Activated naive CD4-positive, alpha-beta T cell treated with anti-CD3 and anti-CD28 coated beads, Interleukin-2, amount 50 U/mL, for 24 hours (primary cell): ENCODE measurements at regions not wholly inside any gene's neighbourhood (a gene's known extent, or its start where the extent isn't known, plus 50 kb on each side); places are given as distances from the start of the nearest gene placed in this dataset.
A peak's percentile ranks its signal among the peaks of the same experiment; 100 is the strongest.

Source experiments
- H3K27ac Mint-ChIP-seq: one replicate; pipeline ENCODE4 v1.8.0; 2021; ENCODE audit warnings: mild to moderate bottlenecking, mixed read lengths
- H3K27me3 Mint-ChIP-seq: one replicate; pipeline ENCODE4 v1.8.0; 2021; ENCODE audit warnings: mixed read lengths
- H3K36me3 Mint-ChIP-seq: one replicate; pipeline ENCODE4 v1.8.0; 2021; ENCODE audit warnings: mixed read lengths
- H3K4me1 Mint-ChIP-seq: one replicate; pipeline ENCODE4 v1.8.0; 2021; ENCODE audit warnings: mixed read lengths
- H3K4me3 Mint-ChIP-seq: one replicate; pipeline ENCODE4 v1.8.0; 2021; ENCODE audit warnings: mild to moderate bottlenecking, mixed read lengths
- H3K9me3 Mint-ChIP-seq: one replicate; pipeline ENCODE4 v1.8.0; 2021; ENCODE audit warnings: mixed read lengths

GRCh38 chr10:10818082-10818481 lies 199.6 kb upstream of the CELF2 start:
- H3K27me3 Mint-ChIP-seq, result peaks cover 3% of the 10 kb centered on the region
- H3K36me3 Mint-ChIP-seq, result no peaks in the 10 kb centered on the region
- H3K27ac Mint-ChIP-seq, result no peak overlapping the region
- no peaks in the 10 kb centered on the region for H3K4me1 Mint-ChIP-seq
- no peak overlapping the region for H3K4me3 Mint-ChIP-seq
- no peaks in the 10 kb centered on the region for H3K9me3 Mint-ChIP-seq

GRCh38 chr10:10819206-10819856 lies 198.3 kb upstream of the CELF2 start:
- Mint-ChIP-seq H3K27me3 (peaks cover 3% of the 10 kb centered on the region), H3K9me3 (no peaks in the 10 kb centered on the region), H3K4me1 (no peaks in the 10 kb centered on the region), H3K27ac (no peak overlapping the region), H3K4me3 (no peak overlapping the region), H3K36me3 (no peaks in the 10 kb centered on the region)

- H3K27me3 Mint-ChIP-seq, result peaks cover 10% of the 10 kb centered on the region
- no peaks in the 10 kb centered on the region for H3K4me1 Mint-ChIP-seq
- no peaks in the 10 kb centered on the region for H3K9me3 Mint-ChIP-seq
- H3K4me3 Mint-ChIP-seq, result no peak overlapping the region
- H3K27ac Mint-ChIP-seq, result no peak overlapping the region
- no peaks in the 10 kb centered on the region for H3K36me3 Mint-ChIP-seq
These were observed 195.7 kb upstream of the CELF2 start for GRCh38 chr10:10821926-10822325.

GRCh38 chr10:10824591-10825148 lies 193.0 kb upstream of the CELF2 start:
- H3K36me3 Mint-ChIP-seq, result no peaks in the 10 kb centered on the region
- H3K9me3 Mint-ChIP-seq, result no peaks in the 10 kb centered on the region
- H3K4me3 Mint-ChIP-seq, result no peak overlapping the region
- no peaks in the 10 kb centered on the region for H3K4me1 Mint-ChIP-seq
- peaks cover 19% of the 10 kb centered on the region for H3K27me3 Mint-ChIP-seq
- H3K27ac Mint-ChIP-seq, result no peak overlapping the region

GRCh38 chr10:10826125-10826524 lies 191.5 kb upstream of the CELF2 start:
- H3K4me1 Mint-ChIP-seq, result no peaks in the 10 kb centered on the region
- H3K4me3 Mint-ChIP-seq, result no peak overlapping the region
- H3K27ac Mint-ChIP-seq, result no peak overlapping the region
- H3K9me3 Mint-ChIP-seq, result no peaks in the 10 kb centered on the region
- H3K27me3 Mint-ChIP-seq, result peaks cover 17% of the 10 kb centered on the region
- no peaks in the 10 kb centered on the region for H3K36me3 Mint-ChIP-seq

- Mint-ChIP-seq H3K4me1 (no peaks in the 10 kb centered on the region), H3K9me3 (no peaks in the 10 kb centered on the region), H3K36me3 (no peaks in the 10 kb centered on the region), H3K27ac (no peak overlapping the region), H3K4me3 (no peak overlapping the region), H3K27me3 (peaks cover 17% of the 10 kb centered on the region)
These were observed 189.0 kb upstream of the CELF2 start for GRCh38 chr10:10828623-10829022.

- Mint-ChIP-seq H3K36me3 (no peaks in the 10 kb centered on the region), H3K9me3 (no peaks in the 10 kb centered on the region), H3K4me3 (no peak overlapping the region), H3K27me3 (peaks cover 15% of the 10 kb centered on the region), H3K27ac (no peak overlapping the region), H3K4me1 (no peaks in the 10 kb centered on the region)
These were observed 188.1 kb upstream of the CELF2 start for GRCh38 chr10:10829576-10829975.

GRCh38 chr10:10830293-10830986 lies 187.2 kb upstream of the CELF2 start:
- Mint-ChIP-seq H3K9me3 (no peaks in the 10 kb centered on the region), H3K27me3 (peaks cover 15% of the 10 kb centered on the region), H3K4me1 (no peaks in the 10 kb centered on the region), H3K36me3 (no peaks in the 10 kb centered on the region), H3K27ac (no peak overlapping the region), H3K4me3 (no peak overlapping the region)

GRCh38 chr10:10831085-10831484 lies 186.6 kb upstream of the CELF2 start:
- peaks cover 15% of the 10 kb centered on the region for H3K27me3 Mint-ChIP-seq

GRCh38 chr10:10833955-10834354 lies 183.7 kb upstream of the CELF2 start:
- H3K27ac Mint-ChIP-seq, result peak overlapping the region; percentile 1
- peaks cover 2% of the 10 kb centered on the region for H3K27me3 Mint-ChIP-seq
- no peaks in the 10 kb centered on the region for H3K9me3 Mint-ChIP-seq
- no peaks in the 10 kb centered on the region for H3K4me1 Mint-ChIP-seq
- H3K4me3 Mint-ChIP-seq, result no peak overlapping the region
- H3K36me3 Mint-ChIP-seq, result no peaks in the 10 kb centered on the region

More at GRCh38 chr10:10831085-10831484, 186.6 kb upstream of the CELF2 start:
- no peaks in the 10 kb centered on the region for H3K36me3 Mint-ChIP-seq
- H3K4me1 Mint-ChIP-seq, result no peaks in the 10 kb centered on the region
- no peak overlapping the region for H3K4me3 Mint-ChIP-seq
- H3K27ac Mint-ChIP-seq, result no peak overlapping the region
- no peaks in the 10 kb centered on the region for H3K9me3 Mint-ChIP-seq

GRCh38 chr10:10844251-10844650 lies 173.4 kb upstream of the CELF2 start:
- H3K36me3 Mint-ChIP-seq, result no peaks in the 10 kb centered on the region
- H3K27me3 Mint-ChIP-seq, result peaks cover 22% of the 10 kb centered on the region
- H3K27ac Mint-ChIP-seq, result no peak overlapping the region
- no peaks in the 10 kb centered on the region for H3K4me1 Mint-ChIP-seq
- peaks cover 5% of the 10 kb centered on the region for H3K9me3 Mint-ChIP-seq
- H3K4me3 Mint-ChIP-seq, result no peak overlapping the region

GRCh38 chr10:10845185-10845584 lies 172.5 kb upstream of the CELF2 start:
- no peak overlapping the region for H3K4me3 Mint-ChIP-seq
- H3K27ac Mint-ChIP-seq, result no peak overlapping the region
- H3K4me1 Mint-ChIP-seq, result no peaks in the 10 kb centered on the region
- H3K27me3 Mint-ChIP-seq, result peaks cover 26% of the 10 kb centered on the region
- no peaks in the 10 kb centered on the region for H3K9me3 Mint-ChIP-seq
- no peaks in the 10 kb centered on the region for H3K36me3 Mint-ChIP-seq

GRCh38 chr10:10845826-10846503 lies 171.7 kb upstream of the CELF2 start:
- H3K4me3 Mint-ChIP-seq, result no peak overlapping the region
- no peaks in the 10 kb centered on the region for H3K4me1 Mint-ChIP-seq
- no peak overlapping the region for H3K27ac Mint-ChIP-seq
- H3K27me3 Mint-ChIP-seq, result peaks cover 27% of the 10 kb centered on the region
- no peaks in the 10 kb centered on the region for H3K36me3 Mint-ChIP-seq
- no peaks in the 10 kb centered on the region for H3K9me3 Mint-ChIP-seq

- peaks cover 32% of the 10 kb centered on the region for H3K27me3 Mint-ChIP-seq
- no peak overlapping the region for H3K4me3 Mint-ChIP-seq
- H3K27ac Mint-ChIP-seq, result no peak overlapping the region
- no peaks in the 10 kb centered on the region for H3K4me1 Mint-ChIP-seq
- no peaks in the 10 kb centered on the region for H3K9me3 Mint-ChIP-seq
- H3K36me3 Mint-ChIP-seq, result no peaks in the 10 kb centered on the region
These were observed 171.2 kb upstream of the CELF2 start for GRCh38 chr10:10846504-10846900.

- Mint-ChIP-seq H3K27me3 (peaks cover 33% of the 10 kb centered on the region), H3K36me3 (no peaks in the 10 kb centered on the region), H3K27ac (no peak overlapping the region), H3K9me3 (no peaks in the 10 kb centered on the region), H3K4me3 (no peak overlapping the region), H3K4me1 (no peaks in the 10 kb centered on the region)
These were observed 170.3 kb upstream of the CELF2 start for GRCh38 chr10:10847387-10847786.
